ENCODE measurements at regions not wholly inside any gene's neighbourhood (a gene's known extent, or its start where the extent isn't known, plus 50 kb on each side); places are given as distances from the start of the nearest gene placed in this dataset.

DNA sequence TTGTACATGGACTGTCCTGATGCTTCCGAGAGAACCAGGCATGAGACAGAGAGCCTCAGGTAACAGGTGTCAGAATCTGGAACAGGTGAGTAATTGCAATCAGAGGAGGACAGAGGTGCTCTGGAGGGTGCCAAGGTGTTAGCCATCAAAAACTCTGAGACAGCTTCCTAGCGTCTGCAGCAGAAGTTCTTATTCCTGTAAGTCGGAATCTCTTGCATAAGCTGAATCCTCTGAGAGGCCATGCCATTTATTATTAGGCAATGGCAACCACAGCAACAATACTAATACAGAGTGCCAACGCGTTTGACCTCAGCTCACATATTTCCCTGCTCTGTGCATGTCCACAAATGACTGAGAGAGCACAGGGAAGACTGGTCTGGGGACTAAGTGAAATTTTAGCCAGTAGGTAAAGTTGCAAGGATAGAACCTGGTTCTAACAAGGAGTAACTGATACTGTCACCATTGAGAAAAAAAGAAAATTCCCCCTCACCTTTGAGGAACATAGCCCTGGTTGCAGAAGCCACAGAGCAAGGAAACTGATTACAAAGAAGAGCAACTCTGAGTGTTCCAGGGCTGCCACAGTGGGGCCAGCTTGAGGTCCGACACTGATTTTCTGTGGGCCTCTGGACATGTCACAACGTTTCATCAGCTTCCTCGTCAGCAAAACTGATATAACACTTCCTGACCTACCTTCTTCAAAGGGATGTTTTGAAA is 55.1 kb upstream of the ACSL3 start:
- H3K4me1 Mint-ChIP-seq, result no peaks in the 10 kb centered on the region
- no peaks in the 10 kb centered on the region for H3K9me3 ChIP-seq (ENCODE audit: control insufficient read depth, low read length, poor library complexity, severe bottlenecking)
- H3K4me3 Mint-ChIP-seq, result no peak overlapping the region
- no peak for ATAC-seq
- H3K27me3 Mint-ChIP-seq, result peaks cover 26% of the 10 kb centered on the region
- peaks cover 3% of the 10 kb centered on the region for H3K36me3 Mint-ChIP-seq (ENCODE audit: low read depth)
- DNase-seq, result no peak
- H3K27ac Mint-ChIP-seq, result no peak overlapping the region

- Mint-ChIP-seq H3K4me3 (no peak overlapping the region), H3K36me3 (ENCODE audit: low read depth) (peaks cover 3% of the 10 kb centered on the region), H3K27ac (no peak overlapping the region), H3K27me3 (peaks cover 26% of the 10 kb centered on the region), H3K4me1 (no peaks in the 10 kb centered on the region)
- H3K9me3 ChIP-seq (ENCODE audit: control insufficient read depth, low read length, poor library complexity, severe bottlenecking), result no peaks in the 10 kb centered on the region
- ATAC-seq, result no peak
- no peak for DNase-seq
Observed at GRCh38 chr2:222806526-222807137, 54.2 kb upstream of the ACSL3 start.

DNA sequence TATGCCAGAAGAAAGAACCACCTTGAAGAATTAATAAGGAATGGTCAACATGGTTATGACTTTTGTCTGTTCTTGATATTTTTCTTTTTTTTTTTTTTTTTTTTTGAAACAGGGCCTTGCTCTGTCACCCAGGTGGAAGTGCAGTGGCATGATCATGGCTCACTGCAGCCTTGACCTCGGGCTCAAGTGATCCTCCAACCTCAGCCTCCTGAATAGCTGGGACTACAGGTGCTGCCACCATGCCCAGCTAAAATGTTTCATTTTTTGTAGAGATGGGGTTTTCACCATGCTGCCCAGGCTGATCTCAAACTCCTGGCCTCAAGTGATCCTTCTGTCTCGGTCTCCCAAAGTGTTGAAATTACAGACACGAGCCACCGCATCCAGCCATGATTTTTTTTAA is 53.4 kb upstream of the ACSL3 start:
- DNase-seq (no peak), ATAC-seq (no peak)
- H3K27me3 Mint-ChIP-seq, result peaks cover 24% of the 10 kb centered on the region

DNA sequence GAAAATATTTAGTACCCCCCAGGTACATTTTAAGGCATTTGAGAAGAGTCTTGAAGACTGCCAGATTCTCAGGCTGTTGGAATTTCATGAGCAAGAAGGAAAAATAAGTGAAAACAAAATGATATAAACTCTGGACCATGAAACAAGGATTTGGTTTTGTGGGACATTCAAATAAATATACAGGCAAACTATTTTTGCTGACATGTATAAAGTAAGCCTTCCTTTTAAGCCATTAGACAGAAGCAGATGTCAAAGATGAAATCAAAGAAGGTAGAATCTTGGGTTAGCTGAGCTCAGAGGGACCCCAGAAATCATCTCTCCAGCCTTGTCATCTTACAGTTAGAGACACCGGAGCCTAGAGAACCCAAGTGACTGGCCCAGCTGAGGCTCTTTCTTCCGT is 51.3 kb upstream of the ACSL3 start:
- no peaks in the 10 kb centered on the region for H3K36me3 Mint-ChIP-seq (ENCODE audit: low read depth)
- H3K27ac Mint-ChIP-seq, result no peak overlapping the region
- H3K4me3 Mint-ChIP-seq, result no peak overlapping the region
- H3K4me1 Mint-ChIP-seq, result no peaks in the 10 kb centered on the region
- ATAC-seq (no peak), DNase-seq (no peak)
- no peaks in the 10 kb centered on the region for H3K9me3 ChIP-seq (ENCODE audit: control insufficient read depth, low read length, poor library complexity, severe bottlenecking)
- H3K27me3 Mint-ChIP-seq, result peaks cover 13% of the 10 kb centered on the region

More for the DNA sequence above, 53.4 kb upstream of the ACSL3 start:
- Mint-ChIP-seq H3K4me1 (no peaks in the 10 kb centered on the region), H3K4me3 (no peak overlapping the region), H3K27ac (no peak overlapping the region), H3K36me3 (ENCODE audit: low read depth) (peaks cover 3% of the 10 kb centered on the region)
- H3K9me3 ChIP-seq (ENCODE audit: control insufficient read depth, low read length, poor library complexity, severe bottlenecking), result no peaks in the 10 kb centered on the region

- Mint-ChIP-seq H3K27ac (no peak overlapping the region), H3K27me3 (peaks cover 13% of the 10 kb centered on the region), H3K36me3 (ENCODE audit: low read depth) (no peaks in the 10 kb centered on the region), H3K4me1 (no peaks in the 10 kb centered on the region), H3K4me3 (no peak overlapping the region)
- DNase-seq, result no peak
- H3K9me3 ChIP-seq (ENCODE audit: control insufficient read depth, low read length, poor library complexity, severe bottlenecking), result no peaks in the 10 kb centered on the region
- ATAC-seq, result no peak
Observed at GRCh38 chr2:222810044-222810443, 50.8 kb upstream of the ACSL3 start.

All from T-helper 17 cell (primary cell).